ENCODE measurements at regions not wholly inside any gene's neighbourhood (a gene's known extent, or its start where the extent isn't known, plus 50 kb on each side); places are given as distances from the start of the nearest gene placed in this dataset.
A peak's percentile ranks its signal among the peaks of the same experiment; 100 is the strongest.
"Not testable (repeated sequence)": the region's sequence is repeated elsewhere in the genome, so short reads cannot be mapped to it uniquely, and the experiment has no call there.

DNA sequence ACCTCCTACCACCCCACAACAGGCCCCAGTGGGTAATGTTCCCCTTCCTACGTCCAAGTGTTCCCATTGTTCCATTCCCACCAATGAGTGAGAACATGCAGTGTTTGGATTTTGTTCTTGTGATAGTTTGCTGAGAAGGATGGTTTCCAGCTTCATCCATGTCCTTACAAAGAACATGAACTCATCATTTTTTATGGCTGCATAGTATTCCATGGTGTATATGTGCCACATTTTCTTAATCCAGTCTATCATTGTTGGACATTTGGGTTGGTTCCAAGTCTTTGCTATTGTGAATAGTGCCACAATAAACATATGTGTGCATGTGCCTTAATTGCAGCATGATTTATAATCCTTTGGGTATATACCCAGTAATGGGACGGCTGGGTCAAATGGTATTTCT, 81.6 kb downstream of the P2RY10 start:
- not testable (repeated sequence) for DNase-seq (ENCODE audit: low spot score)

DNA sequence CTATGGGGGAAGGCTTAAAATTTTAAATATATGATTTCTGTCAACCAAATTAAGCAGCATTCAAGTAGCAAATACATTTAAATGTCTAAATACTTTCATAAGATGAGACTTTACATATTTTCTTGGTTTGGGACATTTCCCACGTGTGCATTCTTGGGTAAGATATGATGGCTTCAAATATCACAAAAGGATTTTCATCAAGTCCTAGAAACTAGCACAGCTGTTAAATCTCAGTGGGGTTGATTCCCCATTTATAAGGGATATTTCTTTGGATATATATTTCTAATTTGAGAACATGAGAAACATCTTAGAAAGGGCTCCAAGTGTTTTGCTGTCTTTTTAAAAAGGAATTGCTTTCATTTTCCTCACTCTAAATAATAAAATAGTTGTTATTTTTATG, 90.2 kb downstream of the P2RY10 start:
- DNase-seq (ENCODE audit: low spot score): no peak

DNA sequence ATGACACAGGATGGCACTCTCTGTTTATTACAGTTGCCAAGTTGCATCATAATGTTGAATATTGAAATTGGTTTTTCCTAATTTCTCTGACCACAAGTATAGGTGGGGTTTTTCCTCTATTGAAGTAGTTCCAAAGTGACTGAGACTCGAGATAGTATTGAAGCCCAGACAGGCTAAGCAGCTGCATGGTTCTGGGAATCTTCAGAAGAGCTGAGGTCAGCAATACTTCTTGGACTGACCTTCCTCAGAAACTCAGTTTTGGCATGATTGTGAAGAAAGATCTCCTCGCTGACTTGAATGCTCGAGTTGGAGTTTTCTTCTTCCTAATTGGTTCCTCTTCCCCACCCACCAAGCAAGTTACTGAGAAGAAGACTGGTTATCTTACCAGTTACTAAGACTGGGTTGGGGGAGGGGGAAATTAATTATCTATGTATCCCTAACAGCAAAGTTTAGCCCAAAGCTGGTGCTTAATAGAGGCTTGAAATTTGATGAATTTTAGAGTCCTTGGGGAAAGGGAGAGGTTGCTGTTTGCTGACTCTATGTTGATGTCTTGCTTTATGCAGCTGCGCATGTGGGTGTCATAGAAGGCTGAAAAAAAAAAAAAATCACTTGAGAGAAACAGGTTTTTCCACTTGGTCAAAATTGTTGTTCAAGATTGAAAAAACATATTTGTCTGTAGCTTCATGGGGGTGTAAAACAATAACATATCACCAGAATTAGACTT, 91.1 kb downstream of the P2RY10 start:
- no peak for DNase-seq (ENCODE audit: low spot score)

DNA sequence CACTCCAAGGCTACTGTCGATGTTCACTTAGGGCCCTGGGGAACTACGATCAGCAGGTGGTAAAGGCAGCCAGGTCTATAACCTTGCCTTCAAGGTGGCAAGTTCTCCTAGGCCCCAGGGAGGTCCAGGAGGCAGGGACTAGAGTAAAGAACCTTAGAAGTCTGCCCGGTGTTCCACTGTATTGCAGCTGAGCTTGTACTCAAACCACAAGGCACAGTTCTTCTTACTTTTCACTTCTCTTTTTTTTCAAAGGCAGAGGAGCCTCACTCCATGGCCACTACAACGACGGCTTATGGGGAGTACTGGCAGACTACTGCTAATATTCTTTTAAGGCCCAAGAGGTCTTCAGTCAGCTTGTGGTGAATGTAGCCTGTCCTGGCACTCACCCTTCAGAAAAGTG, 78.8 kb upstream of the GPR174 start:
- DNase-seq (ENCODE audit: low spot score): no peak

DNA sequence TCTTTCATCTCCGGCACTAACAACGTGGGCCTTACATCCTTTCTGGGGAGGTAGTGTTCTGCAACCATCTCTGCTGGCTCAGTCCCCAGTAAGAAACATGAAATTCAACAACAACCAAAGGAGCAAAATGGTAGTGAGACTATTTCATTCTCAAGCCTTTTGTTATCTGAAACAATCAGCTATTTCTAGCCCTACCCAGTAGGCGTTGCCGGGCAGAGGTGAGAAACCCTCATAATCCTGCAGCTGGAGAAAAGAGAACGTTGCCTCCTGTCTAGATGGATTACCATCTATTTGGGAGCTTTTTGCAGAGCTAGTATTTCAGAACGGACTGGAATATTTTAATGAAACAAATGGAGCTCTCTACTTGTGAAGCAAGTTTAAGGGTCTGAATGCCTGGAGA, 66.4 kb upstream of the GPR174 start:
- DNase-seq (ENCODE audit: low spot score): no peak

DNA sequence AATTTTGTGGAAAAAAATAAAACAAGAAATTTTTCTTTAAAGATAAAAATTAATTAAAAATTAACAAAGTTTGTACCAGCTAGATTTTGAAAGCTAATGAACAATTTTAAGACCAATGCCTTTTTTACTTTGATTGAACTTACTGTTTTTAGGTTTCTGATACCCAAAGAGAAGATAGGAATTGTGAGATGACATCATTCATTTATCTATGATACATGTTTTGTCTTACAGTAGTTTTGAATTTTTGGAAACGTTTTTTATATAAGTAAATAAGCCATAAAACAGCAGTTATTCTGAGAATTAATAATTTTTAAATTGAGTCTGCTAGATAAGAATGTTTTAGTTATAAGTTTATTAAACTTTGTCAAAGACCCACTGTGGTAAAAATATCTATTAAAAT, 65.0 kb upstream of the GPR174 start:
- DNase-seq (ENCODE audit: low spot score): no peak

DNA sequence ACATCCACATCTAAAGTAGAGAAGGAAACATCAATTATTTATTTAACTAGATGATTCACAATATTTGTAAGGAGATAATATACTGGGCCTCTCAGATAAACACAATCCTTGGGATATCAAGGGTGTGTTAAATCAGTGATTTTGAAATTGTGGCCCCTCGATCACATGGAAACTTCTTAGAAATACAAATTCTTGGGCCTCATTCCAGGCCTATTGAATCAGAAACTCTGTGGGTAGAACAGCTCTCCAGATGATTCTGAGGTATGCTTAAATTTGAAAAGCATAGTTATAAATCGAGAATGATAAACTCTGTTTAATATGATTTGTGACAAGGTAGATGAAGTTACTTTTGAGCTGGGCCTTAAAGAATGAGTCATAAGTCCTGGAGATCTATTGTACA, 64.3 kb upstream of the GPR174 start:
- DNase-seq (ENCODE audit: low spot score): no peak

DNA sequence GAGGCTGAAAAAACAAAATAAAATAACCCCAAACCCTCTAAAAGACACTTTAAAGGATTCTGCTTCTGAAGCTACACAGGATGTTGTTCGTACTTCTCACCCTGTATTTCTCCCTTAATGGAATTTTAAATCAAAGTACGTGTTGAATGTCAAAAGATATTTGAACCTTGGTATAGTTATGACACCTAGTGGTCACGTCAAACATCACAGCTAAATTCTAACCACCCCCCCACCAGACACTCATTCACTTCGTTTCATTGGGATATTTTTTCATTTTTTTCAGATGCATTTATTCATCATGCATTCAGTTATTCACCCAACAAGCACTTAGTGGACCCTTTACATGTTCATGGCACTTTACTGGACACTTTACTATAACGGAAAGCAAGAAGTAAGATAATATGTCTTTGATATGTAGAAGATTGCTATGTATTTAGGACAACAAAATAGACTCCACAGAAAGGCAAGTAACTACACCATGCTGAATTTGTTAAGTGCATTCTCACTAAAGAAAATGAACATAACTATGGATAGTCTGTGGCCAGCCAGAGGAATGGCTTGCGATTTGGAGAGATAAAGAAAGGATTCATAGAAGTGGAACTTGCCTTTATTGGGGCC, 62.5 kb upstream of the GPR174 start:
- DNase-seq (ENCODE audit: low spot score): peak; percentile 14

DNA sequence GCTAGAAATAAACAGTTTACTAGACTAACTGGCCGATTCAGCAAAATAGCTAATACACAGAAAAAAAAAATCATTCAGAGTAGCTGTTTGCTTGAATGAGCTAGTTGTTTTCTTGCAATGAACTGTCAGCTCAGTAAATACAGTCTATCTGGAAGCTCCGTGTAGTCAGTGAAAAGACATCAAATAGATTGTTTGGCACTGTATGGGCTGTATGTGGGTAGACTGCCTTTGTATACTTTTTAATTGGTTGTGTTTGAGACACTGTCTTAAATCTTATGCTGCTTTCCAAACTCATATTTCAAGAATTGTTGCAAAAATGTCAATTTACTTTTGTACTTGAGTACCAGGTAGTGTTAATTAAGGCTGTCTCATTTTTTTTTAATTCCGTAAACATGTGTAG, 61.6 kb upstream of the GPR174 start:
- no peak for DNase-seq (ENCODE audit: low spot score)

DNA sequence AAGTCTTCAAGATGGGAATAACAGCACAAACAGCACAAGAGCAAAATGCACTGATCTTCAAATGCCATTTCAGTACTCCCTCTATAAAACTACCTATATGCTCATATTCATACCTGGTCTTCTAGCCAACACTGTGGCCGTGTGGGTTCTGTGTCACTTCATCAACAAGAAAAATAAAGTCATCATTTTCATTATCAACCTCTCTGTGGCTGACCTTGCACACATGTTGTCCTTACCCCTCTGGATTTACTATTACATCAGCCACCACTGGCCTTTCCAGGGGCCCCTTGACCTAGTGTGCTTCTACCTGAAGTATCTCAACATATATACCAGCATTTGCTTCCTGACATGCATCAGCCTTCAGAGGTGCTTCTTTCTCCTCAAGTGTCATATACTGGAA, 59.6 kb upstream of the GPR174 start:
- no peak for DNase-seq (ENCODE audit: low spot score)

DNA sequence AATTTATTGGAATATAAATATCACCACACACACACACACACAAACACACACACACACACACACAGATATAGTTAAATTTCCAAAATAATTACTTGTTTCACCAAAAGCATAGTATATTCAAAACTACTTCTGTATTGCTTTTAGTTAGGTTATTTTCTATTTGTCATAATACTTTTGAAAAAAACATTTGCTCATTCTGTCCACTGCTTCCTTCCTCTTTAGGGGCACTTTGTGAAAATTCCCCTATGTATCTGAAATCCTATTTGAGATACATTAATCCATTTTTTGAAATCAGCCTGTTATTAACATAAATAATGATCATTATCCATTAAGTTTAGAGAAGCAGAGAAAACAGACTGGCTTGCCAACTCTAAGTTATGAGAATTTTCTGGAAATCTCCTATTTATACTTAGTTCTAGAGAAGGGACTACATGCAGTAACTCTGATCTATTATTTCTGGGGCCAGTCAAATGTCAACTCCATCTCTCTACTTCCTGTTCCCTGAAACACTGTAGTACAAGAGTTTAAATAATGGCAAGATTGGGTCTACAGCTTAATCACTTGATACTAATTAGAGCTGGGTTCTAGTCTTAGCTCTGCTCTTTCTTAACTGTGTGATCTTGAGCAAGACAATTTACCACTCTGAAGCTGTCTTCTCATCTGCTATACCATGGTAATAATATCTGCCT, 54.4 kb upstream of the GPR174 start:
- no peak for DNase-seq (ENCODE audit: low spot score)

DNA sequence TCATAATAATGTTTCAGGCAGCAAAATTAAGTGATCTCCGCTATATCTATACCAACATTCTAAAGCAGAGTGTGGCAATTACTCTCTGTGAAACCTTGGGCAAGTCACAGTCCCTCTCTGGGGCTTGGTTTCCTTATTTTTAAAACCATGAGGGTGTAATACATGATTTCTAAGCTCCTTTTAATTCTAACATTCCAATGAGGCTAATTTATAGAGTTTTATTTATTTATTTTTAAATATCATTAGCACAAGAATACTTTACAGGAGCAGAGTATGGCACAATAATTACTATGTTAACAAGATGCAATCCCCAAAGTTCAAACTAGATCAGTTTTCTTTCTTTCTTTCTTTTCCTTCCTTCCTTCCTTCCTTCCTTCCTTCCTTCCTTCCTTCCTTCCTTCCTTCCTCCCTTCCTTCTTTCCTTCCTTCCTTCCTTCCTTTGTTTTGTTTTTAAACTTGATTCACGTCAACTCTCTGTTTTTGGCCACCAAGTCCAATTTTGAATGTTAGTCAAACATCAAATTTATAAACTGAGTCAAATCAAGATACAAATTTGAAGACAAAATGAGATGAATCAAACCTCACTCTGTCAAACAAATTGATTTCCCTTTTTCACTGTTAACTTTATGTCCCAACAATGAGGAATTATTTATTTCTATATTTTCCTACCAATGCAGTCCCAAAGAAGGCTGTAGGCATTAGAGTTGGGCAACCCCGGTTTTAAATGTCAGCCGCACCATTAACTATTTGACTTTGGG, 50.2 kb upstream of the GPR174 start:
- DNase-seq (ENCODE audit: low spot score): no peak

All from AG08396 (cell line).